ENCODE measurements at regions not wholly inside any gene's neighbourhood (a gene's known extent, or its start where the extent isn't known, plus 50 kb on each side); places are given as distances from the start of the nearest gene placed in this dataset.

DNA sequence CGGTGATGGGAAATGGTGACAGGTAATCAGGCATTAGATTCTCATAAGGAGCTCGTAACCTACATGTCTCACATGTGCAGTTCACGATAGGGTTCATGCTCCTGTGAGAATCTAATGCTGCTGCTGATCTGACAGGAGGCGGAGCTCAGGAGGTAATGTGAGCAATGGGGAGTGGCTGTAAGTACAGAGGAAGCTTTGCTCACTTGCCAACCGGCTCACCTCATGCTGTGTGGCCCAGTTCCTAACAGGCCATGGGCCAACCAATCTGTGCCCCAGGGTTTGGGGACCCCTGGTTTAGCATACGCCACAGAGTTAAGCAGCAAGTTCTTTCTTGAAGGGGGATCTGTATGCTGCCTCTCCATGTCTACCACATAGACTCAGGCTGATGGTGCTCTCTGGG, 133.1 kb downstream of the IQUB start:
- no peak for DNase-seq (ENCODE audit: low spot score)

DNA sequence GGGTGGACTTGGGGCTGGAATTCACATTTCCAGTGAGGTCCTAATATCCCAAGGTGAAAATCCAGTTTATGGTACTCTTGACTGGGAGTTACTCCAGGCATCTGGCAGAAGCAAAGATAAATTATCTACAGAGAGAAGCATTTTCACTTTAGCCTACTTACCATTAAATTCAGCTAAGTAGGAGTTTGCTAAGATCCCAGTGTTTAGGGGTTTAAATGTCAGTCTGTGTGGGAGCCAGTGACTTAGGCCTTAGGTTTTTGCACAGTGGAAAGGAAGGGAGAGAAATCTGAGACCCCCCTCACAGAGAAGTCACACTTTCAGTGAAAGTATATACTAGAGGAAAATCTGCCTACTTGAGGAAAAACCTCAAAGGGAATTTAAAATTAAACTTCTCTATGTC, 134.2 kb downstream of the IQUB start:
- DNase-seq (ENCODE audit: low spot score) = no peak

DNA sequence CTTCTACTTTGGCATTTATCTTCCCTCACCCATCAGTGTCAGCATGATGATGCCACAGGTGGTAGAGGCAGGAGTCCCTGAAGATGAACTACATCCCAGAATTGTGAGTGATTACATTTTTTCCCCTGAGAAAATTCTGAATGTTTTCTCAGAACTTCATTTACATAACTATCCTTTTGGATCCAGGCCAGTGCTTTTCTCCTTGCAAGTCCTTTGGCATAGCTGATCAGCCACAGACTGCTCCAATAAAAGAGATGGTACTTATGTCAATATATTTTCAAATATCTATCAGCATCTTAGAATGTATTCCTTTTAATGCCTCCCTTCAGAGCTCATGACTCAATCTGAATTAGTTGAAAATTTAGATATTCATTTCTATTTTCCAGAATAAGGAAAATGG, 135.5 kb downstream of the IQUB start:
- no peak for DNase-seq (ENCODE audit: low spot score)

DNA sequence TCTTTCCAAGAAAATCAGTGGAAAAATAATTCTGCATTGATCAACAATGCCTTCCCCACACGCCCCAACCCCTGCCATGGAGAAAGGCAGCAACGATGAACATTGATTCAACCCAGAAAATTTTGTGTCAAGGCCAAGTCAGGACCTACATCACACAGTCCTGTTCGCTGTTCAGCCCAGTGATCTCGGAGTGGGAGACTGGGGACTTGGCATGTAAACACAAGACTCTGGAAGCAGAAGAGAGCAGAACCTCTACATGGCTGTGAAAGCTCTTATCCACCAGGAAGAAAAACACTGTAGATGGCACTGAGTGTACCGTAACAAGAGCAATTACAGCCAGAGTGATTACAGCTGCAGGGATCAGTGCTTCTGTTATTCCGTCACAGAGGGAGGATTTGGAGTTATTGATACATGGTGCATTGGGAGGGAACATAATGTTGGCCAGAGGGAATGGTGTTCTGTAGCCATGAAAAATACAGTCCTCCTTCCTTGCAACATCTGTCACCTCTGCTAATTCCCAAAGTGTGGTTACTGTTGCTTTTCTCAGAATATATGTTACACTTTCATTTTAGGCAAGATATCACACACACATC, 136.6 kb downstream of the IQUB start:
- no peak for DNase-seq (ENCODE audit: low spot score)

DNA sequence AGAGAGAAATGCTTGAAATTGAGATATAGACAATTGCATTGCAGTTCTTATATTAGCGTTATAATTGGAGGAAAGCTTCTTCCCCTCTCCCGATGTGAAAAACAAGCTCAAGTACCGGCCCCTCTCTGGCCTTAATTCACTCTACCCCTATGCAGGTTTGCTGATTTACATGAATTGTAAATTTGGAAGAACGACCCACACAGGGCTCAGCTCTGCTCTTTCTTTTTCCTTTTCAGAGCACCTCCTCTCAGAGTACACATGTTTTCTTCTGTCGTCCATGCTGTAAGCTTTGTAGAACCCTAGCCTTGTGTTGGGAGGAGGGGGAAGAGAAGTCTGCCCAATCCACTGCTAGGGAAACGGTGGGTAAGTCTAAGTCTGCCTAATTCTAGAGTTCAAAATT, 140.8 kb downstream of the IQUB start:
- DNase-seq (ENCODE audit: low spot score) = no peak

DNA sequence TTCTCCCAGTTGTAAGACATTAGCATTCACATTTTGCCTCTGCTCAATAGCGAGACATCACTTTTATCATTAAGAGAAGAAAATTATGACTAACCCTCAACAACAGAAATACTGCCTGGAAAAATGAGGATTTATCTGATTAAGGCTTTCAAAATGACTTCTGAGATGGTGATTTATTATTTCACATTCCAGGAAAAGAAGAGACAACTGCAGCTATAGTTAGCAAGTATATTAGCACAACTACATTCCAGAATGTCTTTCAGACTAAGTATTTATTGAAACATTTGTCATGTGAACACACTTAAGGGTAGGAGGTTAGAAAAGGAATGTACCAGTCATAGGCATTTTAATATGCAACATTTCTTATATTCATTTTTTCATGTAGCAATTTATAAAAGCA, 162.0 kb downstream of the IQUB start:
- peak; percentile 4 for DNase-seq (ENCODE audit: low spot score)

DNA sequence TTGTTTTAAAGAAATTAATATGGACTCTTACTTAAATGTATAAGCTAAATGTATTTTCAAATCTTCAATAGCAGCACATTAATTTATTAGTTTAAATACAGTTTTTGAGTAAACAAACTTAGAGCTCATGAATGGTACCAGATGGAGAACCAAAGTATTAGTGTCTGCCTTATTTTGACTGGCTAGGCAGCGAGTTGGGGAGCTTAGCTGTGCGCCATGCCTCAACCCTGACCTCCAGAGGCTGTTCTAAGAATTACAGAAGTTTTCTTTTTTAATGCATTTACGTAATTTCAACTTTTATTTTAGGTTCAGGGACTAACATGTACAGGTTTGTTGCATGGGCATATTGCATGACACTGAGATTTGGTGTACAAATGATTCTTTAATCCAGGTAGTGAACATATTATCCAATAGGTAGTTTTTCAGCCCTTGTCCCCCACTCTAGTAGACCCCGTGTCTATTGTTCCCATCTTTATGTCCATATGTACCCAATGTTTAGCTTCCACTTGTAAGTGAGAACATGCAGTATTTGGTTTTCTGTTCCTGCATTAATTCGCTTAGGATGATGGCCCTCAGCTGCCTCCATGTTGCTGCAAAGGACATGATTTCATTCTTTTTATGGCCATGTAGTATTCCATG, 166.8 kb downstream of the IQUB start:
- DNase-seq (ENCODE audit: low spot score) = peak; percentile 12

DNA sequence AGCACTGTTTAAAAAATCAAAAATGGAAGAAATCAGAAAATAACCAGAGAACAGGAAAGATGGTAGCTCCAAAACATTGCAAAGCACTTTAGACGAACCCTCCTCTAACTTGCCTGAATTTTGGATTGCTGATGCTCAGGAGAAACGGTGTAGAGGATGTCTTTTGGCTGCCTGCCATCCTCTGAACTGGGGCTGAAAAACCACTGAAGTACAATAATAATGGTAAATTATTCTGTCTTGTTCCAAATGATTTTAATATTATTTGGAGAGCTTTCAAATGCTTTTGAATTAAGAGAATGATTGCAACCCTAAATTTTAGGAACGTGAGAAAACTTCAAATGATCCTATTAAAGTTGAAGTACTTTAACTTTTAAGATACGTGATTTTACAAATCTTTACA, 167.3 kb upstream of the SLC13A1 start:
- no peak for DNase-seq (ENCODE audit: low spot score)

DNA sequence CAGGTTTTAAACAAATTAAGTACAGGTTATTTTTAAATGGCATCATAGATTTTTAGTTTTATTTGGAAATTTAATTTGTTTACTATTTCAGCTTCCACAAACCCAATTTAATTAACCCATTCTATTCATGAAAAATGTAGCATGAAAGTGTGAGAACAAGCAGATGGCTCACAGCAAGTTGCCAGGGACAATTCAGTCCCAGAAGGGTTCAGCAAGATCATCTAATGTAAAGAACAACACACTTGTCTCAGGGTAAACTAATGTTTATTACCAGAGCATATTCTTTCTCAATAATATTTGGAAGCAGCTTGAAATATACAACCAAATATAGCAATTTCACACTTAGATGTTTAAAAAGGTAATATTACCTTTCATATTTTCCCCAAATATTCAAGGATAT, 166.9 kb upstream of the SLC13A1 start:
- DNase-seq (ENCODE audit: low spot score) = no peak

DNA sequence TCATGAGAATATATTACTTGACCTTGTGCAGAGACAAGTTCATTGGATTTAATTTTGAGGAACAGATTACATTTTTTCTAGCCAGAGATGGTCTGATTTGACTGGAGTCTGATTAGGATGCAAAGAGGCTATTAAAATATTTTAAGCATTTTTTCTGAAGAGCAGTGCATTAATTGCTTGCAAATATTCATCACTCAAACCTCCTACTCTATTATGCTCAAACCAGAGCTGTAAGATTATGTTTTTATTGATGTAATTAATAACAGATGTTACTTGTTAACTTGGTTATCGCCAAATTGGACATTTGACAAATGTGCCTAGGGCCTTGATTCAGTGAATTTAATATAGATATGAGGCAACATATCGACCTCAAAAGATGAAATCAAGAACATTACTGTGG, 160.9 kb upstream of the SLC13A1 start:
- DNase-seq (ENCODE audit: low spot score) = no peak

DNA sequence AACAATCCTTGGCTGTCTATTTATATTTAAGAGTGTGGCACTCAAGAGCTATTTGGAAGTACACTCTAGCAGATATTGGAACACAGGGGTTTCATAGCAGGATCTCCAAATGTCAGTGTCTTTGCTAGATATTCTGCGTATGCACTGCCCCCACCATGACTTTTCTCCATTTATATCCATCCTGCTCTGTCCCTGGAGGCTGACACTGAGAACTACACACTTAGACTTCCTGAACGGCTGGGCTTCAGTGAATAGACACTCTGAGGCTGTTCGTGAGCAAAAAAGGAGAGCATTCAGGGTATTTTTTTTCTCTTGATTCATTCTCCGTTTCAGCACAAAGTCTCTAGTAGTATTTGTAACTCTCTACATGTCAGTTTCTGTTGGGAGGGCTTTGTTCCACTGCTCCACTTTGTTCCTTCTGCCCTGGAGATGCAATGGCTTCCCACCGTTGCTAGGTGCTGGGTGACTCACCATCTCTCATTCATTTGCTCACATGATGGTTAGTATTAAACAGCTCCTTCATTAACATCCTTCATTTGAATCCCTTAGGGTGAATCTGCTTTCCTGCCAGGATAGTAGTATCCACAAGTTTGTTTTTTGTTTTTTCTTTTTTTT, 155.9 kb upstream of the SLC13A1 start:
- DNase-seq (ENCODE audit: low spot score) = no peak

DNA sequence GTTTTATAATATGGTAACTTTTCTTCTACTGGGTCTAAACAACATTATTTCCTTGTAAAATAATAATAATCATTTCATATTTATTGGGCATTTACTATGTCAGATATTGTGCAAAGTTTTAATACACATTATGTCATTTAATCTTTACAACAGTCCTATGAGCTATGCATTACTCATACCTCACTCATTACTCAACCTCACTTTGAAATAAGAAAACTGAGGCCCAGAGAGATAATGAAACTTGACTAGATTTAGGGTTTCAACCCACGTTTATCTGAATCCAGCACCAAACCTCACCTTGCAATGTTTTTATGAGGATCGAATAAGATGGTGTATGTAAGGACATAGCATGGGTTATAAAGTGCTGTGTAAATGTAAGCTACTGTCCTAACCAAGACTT, 153.2 kb upstream of the SLC13A1 start:
- DNase-seq (ENCODE audit: low spot score) = no peak

DNA sequence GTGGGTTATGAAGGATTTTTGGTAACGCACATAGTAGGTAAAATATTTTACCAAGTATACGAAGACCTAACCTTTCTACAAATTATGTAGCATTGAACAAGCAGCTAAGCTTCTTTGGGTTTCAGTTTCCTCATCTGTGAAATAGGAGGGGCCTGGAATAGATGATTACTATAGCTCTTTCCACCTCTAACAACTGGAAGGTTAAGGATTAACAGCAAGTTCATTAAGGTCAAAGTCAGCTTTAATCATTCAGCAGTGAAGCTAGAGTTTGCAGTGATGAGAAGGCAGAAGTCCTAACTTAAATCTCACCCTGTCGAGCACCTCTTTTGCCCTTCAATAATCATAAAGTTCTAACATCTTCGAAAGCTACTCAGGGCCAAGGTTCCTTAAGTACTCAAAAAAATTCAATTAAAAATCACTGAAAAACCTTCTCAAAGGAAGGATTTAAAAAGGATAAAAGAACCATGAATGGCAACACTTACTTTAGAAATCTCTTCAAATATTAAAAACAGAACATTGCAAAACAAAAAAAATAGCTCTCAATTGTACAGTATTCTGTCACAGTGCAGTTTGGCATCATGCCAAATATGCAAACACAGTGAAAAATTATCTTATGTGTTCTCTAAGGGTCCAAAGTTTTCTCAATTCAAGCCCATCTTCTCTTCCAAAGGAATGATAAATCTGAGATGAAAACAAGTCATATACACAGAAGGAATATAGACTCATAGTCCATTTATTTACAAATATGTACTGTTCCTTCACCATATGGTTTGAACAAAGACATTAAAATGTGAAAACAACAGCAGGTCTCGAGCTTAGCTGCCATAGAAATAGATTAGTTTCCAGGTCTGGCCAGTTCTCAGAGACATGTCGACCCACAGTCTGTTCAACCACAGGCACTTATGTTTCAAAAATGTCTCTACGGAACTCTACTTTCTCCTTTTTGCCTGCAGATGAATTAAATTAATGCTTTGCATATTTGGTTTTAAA, 152.0 kb upstream of the SLC13A1 start:
- DNase-seq (ENCODE audit: low spot score) = no peak

DNA sequence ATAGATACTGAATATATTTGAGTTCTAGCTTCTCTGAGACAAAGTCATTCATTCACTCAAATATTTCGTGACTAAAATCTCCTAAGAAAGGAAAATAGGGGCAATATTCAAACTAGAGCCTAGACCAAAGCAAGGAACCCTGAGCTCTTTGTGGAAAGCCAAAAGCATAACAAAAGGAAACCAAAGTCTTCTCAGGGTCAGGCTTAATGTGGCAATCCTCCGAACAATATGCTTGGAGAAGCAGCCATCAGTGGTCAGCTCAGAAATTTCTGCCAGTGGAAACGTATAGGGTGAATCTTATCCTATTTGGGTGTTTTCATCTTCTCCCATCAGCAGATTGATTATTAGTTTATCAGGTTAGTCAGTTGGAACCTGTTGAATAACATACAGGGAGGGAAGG, 151.3 kb upstream of the SLC13A1 start:
- DNase-seq (ENCODE audit: low spot score) = no peak

DNA sequence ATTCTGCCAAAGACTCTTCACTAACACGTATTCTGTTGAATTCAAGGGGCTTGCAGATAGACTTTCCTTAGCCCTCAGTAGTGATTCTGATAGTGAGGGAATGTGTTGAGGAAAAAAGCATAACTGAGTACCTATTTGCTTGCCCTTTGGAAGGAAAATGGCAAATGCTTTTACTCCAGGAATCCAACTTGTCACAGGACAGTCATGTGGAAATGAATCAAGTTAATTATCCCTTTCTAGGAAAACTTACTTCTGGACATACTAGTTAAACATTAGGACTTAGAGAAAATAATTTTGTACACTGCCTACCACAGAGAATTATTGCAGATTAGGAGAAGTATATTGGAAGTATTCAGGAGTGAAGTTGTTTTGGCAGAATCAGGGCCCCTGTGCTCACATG, 148.9 kb upstream of the SLC13A1 start:
- DNase-seq (ENCODE audit: low spot score) = no peak

DNA sequence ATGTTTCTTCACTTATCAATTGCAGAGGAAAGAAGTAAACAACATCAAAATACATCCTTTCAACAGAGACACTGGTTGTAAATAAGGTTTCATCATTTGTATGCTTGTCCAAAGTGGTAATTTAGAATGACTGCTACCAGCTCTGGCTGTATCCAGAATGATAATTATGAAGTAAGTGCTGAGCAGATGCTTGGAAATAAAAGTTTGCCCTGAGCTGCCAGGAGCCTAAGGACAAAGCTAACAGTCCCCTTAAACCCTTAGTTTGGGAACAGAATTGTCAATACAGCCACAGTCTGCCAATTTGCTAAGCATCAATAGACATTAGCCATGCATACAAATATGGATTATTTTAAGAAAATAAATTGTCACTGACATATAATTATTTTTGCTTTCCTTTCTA, 147.0 kb upstream of the SLC13A1 start:
- no peak for DNase-seq (ENCODE audit: low spot score)

DNA sequence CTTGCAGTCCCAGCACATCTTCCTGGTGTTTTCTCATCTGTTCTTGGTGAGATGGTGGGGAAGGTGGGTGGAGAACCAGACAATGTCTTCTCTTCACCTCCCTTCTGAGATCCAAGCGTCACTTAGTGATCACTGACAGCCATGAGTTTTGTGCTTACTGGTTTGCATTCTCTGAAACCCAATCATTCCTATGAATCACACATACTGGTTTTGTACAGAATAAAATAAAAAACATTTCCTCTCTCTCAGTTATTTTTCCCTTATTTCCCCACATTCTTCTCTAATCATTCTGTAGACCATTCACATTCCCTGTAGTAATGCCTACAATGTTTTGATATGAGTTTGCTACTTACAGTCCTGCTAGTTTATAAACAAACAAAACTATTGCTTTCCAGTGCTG, 143.8 kb upstream of the SLC13A1 start:
- no peak for DNase-seq (ENCODE audit: low spot score)

DNA sequence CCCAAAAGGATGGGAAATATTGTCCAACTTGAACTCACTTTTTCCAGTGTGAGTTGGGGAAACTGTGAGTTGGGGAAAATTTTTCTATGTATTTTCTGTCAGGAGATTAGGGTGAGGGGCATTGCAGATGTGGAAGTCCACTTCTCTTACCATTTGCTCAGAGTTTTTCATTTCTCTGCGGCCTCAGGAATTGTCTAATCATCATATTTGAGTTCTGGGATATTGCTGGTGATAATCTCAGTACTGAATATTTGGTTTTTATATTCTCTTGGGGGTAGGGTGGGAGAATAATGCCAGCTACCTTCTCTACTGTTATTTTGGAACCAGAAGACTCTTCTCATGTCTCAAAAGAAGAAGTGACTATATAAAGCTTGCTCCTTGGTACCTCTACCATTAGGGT, 141.3 kb upstream of the SLC13A1 start:
- no peak for DNase-seq (ENCODE audit: low spot score)

DNA sequence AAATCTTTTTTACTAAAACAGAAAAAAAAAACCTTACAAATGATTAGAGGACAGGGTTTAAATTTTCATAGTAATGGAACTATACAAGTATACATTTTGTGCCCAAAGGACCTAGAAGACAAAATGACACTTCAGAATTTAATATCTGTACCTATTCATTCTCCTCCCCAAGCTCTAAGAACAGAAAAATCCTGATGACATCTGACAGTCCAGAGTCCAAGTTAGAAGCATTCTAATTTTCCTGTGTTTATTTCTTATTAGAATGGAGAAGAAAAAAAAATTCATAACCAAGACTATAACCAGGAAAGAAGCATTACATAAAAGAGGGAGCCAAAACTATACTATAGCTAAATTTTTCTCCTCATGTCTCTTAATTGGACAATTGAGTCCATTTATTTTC, 138.9 kb upstream of the SLC13A1 start:
- DNase-seq (ENCODE audit: low spot score) = no peak

DNA sequence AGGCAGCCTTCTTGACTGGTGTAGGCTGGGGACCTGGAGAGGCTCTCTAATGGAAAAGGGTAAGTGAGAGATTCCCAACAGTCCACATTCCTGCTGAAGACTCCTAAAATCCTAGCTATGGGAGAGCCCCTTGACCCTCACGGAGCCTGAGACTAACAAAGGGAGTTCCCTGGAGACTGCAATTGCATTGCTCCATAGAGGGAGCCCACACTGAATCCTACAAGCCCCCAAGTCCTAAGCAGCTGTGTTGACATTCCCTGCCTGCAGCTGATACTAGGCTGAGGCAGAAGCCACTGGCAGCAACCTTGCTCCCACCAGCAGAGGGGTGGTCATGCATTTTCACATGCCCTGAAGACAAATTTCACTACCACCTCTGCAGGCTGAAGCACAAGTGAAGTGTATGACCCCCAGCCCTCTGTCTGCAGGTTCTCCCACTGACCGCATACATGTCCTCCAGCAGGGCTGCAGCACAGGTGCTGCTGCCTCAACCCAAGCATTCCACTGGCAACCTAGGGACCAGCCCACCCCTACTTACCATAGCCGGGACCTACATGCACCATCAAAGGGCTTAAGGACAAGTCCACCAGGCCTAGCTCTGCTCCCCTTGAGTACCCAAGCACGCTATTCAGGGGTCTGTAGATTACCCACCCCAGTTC, 130.3 kb upstream of the SLC13A1 start:
- DNase-seq (ENCODE audit: low spot score) = no peak

DNA sequence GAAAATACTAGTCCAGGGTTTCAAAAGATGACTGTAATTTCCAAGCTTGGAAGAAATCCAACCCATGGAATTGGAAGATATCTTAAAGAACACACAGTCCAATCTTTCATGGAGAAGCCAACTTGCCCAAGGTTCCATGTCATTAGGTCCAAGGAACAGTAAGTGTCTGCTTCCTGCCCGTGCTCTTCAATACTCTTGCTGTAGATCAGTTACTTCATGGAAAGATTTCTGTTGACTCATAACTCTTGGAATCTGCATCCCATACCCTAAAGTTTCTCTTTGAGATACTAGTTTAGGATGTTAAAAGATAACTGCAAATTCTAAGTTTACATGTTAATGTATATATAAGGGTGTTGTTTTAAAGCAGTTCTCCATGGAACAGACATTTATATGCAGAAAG, 127.9 kb upstream of the SLC13A1 start:
- no peak for DNase-seq (ENCODE audit: low spot score)

DNA sequence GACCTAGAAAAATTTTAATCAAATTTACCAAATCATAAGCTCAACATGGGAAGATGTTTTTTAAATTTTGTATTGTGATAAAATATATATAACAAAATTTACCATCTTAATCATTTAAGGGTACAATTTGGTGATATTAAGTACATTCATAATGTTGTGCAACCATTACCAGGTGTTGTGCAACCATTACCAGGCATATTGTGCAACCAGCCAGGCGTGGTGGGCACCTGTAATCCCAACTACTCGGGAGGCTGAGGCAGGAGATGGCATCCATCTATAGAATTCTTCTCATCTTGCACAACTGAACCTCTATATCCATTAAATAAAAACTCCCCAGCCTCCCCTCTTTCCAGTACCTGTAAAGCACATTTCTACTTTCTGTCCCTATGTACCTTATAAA, 124.5 kb upstream of the SLC13A1 start:
- DNase-seq (ENCODE audit: low spot score) = no peak

Measured in hepatic stellate cell (primary cell).